Middle frontal gyrus (tissue), 1 donor: ENCODE measurements at regions not wholly inside any gene's neighbourhood (a gene's known extent, or its start where the extent isn't known, plus 50 kb on each side); places are given as distances from the start of the nearest gene placed in this dataset.
A peak's percentile ranks its signal among the peaks of the same experiment; 100 is the strongest.
"Not testable (repeated sequence)": the region's sequence is repeated elsewhere in the genome, so short reads cannot be mapped to it uniquely, and the experiment has no call there.

Experiments used
- DNase-seq: peaks from one replicate; pipeline ENCODE4 v3.0.0-alpha.2; 2015; ENCODE audit warnings: low spot score; ENCODE audit errors: extremely low spot score

DNA sequence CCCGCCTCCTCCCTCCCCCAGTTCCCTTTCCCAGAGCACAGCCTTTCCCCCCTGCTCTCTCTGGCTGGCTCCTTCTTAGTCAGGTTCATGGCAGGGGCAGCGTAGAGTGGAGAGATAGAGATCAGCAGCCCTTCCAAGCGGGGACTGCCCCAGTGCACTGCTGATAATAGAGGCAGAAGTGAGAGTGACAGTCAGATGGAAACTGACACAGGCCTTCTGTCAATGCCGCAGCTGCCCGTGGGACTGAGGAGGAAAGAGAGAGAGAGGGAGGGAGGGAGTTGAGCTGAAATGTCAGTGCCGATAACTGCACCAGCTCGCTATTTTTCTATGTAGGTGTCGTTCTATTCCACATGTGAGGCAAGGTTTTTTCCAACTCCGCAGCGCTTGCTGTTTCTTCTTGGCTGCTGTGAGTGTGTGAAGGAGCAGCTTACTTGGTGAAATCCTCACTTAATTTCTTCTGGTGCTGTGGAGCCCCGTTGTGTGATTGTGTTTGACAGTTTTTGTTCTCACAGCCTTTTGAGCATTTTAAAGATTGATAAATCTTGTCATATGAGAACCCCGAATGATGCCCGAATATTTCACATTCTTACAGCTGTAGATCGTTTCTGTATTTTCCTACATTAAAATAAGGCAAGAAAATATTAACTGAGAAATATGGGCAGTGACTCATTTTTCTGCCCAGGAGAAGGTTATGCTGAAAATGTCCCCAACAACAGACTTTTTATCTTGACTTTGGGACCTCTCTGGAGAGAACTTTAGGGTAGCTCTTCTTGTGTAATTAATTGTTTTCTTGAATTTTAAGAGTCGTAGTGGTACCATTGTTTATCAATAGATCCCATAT lies 386.4 kb upstream of the MMS22L start:
- DNase-seq: peak; percentile 55

DNA sequence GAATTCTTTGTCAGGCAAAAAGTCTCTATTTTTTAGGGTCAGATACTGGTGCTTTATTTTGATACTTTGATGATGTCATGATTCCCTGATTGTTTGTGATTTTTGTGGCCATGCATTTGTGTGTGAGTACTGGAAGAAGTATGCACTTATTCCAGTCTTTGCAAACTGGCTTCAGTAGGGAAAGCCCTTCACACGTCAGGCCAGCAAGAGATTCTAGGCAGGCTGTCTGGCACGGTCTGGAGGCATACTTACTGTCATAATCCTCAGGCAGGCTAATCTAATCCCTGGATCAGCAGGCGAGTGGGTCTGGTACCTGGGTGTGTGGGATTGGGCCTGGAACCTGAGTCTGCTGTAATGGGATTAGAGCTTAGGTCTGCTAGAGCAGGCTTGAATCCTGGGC lies 391.8 kb upstream of the MMS22L start:
- no peak for DNase-seq

GRCh38 chr6:97677626-97678025 lies 394.6 kb upstream of the MMS22L start:
- no peak for DNase-seq

DNA sequence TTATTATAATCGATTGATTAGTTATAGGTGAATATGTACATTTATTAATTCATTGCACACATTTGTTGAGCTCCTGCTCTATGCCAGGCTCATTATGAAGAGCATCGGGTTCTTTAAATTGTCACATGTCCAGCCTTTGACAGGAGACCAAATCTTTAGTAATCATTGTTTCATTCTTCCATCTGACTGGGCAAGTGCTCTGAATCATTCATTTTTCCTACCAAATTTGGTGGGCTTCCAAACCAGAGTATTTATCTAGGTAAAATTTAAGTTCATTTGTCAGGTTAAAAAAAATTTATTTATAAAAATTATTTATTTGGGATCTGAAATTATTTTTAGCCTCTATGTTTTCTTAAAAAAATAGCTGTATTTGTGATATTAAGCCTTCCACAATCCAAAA lies 404.9 kb upstream of the MMS22L start:
- DNase-seq: no peak

GRCh38 chr6:97689078-97689754 lies 406.2 kb upstream of the MMS22L start:
- no peak for DNase-seq

DNA sequence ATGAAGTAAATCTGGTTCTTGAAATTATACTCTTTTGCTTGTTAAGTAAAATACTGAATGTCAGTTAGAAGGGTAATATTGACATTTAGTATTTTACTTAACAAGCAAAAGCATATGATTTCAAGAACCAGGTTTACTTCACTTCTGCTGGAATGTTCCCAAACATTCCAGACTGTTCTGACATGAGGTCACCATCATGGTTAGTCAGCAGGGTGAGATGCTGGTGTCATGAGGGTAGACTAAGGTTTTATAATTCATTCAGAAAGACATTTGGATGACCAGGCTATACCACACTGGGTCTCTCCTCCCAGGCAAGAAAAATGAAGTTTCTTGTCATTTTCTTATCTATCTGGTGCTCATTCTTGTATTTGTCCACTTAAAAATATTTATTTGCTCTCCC lies 414.4 kb upstream of the MMS22L start:
- DNase-seq: no peak

DNA sequence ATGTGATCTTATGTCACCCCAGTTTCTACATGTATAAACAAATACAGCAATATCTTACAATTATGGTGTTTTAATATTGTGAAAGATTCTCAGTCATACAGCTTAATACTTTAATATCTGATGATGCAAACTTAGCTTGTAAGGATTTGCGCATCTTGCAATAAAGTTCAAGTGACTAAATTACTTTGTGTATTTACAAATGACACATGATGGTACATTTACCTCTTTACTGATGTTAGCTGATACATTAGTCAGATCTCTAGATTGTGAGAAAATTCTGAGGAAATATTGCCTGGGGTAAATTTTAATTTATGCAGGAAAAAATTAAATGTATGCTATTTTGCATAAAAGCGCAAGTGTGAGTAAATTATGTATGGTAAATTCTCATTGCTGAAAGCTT lies 418.8 kb upstream of the MMS22L start:
- no peak for DNase-seq

DNA sequence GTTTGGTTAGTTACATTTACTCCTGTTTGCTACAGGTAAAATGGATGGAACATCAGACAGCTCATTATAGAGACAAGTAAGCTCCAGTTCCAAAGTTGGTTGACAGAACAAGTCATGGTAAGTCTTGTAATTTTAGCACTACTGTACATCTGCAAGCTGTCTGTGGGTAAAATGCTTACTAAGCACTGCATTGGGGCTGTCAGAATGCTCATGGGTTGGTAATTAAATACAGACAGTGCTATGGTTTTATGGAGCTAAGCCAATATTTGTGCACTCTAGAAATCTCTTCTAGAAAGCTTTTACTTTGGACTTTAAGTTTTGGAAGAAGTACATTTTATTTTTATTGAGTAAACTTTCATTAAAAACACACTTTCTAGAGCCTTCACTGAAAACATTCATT lies 419.2 kb upstream of the MMS22L start:
- DNase-seq: no peak

- DNase-seq: no peak
These were observed 420.6 kb upstream of the MMS22L start for GRCh38 chr6:97703661-97704060.

GRCh38 chr6:97705568-97705967 lies 422.6 kb upstream of the MMS22L start:
- no peak for DNase-seq

DNA sequence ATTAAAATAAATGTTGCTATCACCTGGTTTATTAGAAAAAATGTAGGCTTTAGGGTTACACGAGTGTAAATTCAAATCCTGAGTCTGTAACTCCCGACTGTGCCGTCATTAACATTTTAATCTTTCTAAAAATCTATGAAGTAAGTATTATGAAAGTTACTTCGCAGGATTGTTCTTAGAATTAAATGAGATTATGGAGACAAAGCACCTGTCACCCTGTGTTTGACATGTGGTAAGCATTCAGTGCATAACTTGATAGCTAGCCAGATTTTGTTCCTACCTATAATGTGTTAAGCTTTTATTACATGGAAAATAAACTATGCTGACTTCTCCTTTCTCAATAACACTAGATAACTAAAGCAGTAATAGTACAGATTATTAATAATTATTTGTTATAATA lies 429.7 kb upstream of the MMS22L start:
- no peak for DNase-seq

- no peak for DNase-seq
These were observed 431.8 kb upstream of the MMS22L start for GRCh38 chr6:97714772-97715171.

- no peak for DNase-seq
These were observed 434.1 kb upstream of the MMS22L start for GRCh38 chr6:97717086-97717485.

GRCh38 chr6:97726378-97726777 lies 443.4 kb upstream of the MMS22L start:
- no peak for DNase-seq

DNA sequence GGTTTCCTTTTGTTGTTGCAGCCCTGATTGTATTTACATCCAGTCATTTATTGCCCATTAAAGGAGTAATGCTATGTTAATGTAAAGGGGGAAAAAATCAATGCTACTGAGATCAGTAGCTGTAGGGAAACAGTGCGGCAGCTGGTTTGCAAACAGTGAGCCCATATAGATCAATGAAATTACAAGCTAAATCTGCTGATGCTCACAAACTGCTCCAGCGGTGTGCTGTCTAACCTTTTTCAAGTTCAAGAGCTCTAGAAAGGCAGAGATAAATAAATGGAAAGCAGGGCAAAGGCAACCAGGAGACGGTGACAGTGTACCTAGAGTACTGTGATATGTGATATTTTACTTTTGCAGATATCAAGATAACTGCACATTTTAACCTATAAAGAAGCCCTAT lies 449.0 kb upstream of the MMS22L start:
- DNase-seq: no peak

- no peak for DNase-seq
These were observed 474.6 kb upstream of the MMS22L start for GRCh38 chr6:97757575-97757974.

DNA sequence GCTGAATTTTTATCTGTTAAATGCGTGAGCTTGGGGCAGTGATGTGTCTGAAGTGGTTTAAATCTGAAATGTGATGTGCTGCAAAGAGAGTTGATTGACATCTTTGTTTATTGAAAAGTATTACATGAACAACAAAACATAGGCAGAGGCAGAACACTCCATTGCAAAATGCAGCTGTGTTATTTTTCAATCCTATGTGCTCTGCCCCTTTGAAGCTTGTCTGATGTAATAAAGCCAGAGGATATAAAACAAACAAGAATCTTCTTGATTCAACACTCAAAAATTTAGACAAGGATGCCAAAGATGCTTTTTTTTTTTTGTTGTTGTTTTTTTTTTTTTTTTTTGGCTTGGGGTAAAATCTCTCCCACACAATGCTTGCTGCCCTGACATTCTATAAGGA lies 482.4 kb upstream of the MMS22L start:
- no peak for DNase-seq

DNA sequence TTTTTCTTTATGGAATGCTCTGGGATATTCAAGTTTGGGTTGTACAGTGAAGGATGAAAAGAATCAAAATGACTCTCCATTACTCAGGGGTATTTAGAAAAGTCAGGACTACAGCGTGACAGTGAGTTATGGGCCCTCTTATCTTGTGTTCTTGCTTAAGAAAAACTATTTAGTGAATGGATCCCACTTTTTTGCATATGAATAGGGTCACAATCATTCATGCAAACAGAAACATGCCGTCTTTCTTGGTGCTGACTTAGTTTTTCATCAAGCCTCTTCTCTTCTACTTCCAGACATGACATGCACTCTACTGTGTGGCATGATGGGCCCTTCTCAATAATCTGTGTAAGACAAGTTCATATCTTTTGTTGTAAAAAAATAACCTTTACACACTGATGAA lies 488.4 kb upstream of the MMS22L start:
- no peak for DNase-seq

- DNase-seq: no peak
These were observed 492.0 kb upstream of the MMS22L start for GRCh38 chr6:97775012-97775411.

DNA sequence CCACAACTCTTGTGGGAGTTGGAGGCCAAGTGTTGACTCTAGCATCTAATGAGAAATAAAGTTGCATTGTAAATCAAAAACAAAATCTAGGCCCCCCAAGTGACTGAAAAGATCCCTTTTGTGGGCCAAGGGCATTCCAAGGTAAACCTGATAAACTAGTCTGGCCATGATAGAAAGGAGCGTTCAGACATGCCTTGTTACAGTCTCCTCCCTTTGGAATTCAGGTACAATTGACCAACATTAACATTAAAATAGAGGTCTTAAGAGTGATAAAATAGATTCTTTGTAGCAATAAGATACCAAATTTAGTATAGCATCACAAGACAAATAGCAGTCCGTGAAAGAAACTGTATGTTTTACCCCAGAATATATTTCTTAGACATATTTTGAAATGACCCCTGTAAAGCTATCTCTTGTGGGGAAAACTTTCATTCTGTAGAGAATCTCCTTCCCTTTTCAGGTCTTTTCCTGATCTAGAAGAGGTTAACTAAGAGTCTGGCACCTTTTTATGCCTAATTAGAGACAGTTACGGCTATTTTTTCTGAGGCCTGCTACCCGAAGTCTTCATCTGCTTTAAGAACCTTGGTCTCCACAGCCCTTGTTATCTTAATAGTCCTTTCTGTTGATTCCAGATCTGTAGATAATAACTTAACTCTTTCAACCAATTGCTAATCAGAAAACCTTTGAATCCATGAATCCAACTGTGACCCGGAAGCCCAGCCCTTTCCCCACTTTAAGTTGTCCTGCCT lies 495.4 kb upstream of the MMS22L start:
- no peak for DNase-seq

DNA sequence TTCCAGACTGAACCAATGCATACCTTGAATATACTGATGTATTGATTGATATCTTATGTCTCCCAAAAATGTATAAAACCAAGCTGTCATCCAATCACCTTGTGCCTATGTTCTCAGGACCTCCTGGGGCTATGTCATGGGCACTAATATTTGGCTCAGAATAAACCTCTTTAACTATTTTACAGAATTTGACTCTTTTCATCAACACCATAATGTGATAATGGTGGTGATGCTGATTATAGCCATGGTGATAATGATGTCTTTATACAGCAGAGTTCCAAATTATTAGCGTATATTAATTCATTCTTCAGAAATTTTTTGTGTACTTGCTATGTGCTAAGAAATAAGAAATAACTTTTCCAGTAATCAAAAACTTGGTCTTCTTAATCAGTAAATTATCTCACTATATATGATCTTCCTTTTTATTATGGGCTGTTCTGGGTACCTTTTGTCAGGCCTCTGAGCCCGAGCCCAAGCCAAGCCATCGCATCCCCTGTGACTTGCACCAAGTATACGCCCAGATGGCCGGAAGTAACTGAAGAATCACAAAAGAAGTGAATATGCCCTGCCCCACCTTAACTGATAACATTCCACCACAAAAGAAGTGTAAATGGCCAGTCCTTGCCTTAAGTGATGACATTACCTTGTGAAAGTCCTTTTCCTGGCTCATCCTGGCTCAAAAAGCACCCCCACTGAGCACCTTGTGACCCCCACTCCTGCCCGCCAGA lies 496.2 kb upstream of the MMS22L start:
- DNase-seq: not testable (repeated sequence)
